NT2/D1 (cell line): ENCODE measurements at regions not wholly inside any gene's neighbourhood (a gene's known extent, or its start where the extent isn't known, plus 50 kb on each side); places are given as distances from the start of the nearest gene placed in this dataset.

ENCODE experiments used
- SUZ12 ChIP-seq: IDR thresholded peaks from 2 replicates; pipeline ENCODE4 v1.6.1; 2011; ENCODE audit not compliant: insufficient read length, insufficient read depth; ENCODE audit errors: extremely low read depth
- YY1 ChIP-seq: IDR thresholded peaks from 2 replicates; pipeline ENCODE4 v1.6.1; 2011; ENCODE audit not compliant: insufficient read length, insufficient read depth

GRCh38 chr4:115315182-115315581 lies 201.8 kb upstream of the NDST4 start:
- TF ChIP-seq SUZ12 = no peak
- no peak for TF ChIP-seq YY1
